GM18870 (cell line): ENCODE measurements at regions not wholly inside any gene's neighbourhood (a gene's known extent, or its start where the extent isn't known, plus 50 kb on each side); places are given as distances from the start of the nearest gene placed in this dataset.
"Not testable (repeated sequence)": the region's sequence is repeated elsewhere in the genome, so short reads cannot be mapped to it uniquely, and the experiment has no call there.

ENCODE experiments used
- ATAC-seq: cut with Tn5 transposase; IDR thresholded peaks from one replicate; pipeline ENCODE4 v1.9.1; 2021; ENCODE audit warnings: moderate library complexity; ENCODE audit not compliant: unreplicated experiment

GRCh38 chr4:29908276-29908675 is 811.9 kb upstream of the PCDH7 start:
- ATAC-seq = no peak

GRCh38 chr4:29927895-29928294 is 792.3 kb upstream of the PCDH7 start:
- no peak for ATAC-seq

GRCh38 chr4:29948451-29948850 is 771.7 kb upstream of the PCDH7 start:
- ATAC-seq = no peak

- no peak for ATAC-seq
Observed at GRCh38 chr4:29948858-29949257, 771.3 kb upstream of the PCDH7 start.

- no peak for ATAC-seq
Observed at GRCh38 chr4:29966386-29966785, 753.8 kb upstream of the PCDH7 start.

- no peak for ATAC-seq
Observed at GRCh38 chr4:29970626-29971025, 749.5 kb upstream of the PCDH7 start.

- no peak for ATAC-seq
Observed at GRCh38 chr4:29972121-29972520, 748.0 kb upstream of the PCDH7 start.

- ATAC-seq = no peak
Observed at GRCh38 chr4:29983890-29984289, 736.3 kb upstream of the PCDH7 start.

- no peak for ATAC-seq
Observed at GRCh38 chr4:30001628-30002027, 718.5 kb upstream of the PCDH7 start.

- ATAC-seq = no peak
Observed at GRCh38 chr4:30002341-30002740, 717.8 kb upstream of the PCDH7 start.

- ATAC-seq = no peak
Observed at GRCh38 chr4:30005995-30006394, 714.2 kb upstream of the PCDH7 start.

- ATAC-seq = no peak
Observed at GRCh38 chr4:30024526-30024925, 695.6 kb upstream of the PCDH7 start.

GRCh38 chr4:30028826-30029225 is 691.3 kb upstream of the PCDH7 start:
- no peak for ATAC-seq

- ATAC-seq = no peak
Observed at GRCh38 chr4:30056016-30056766, 664.0 kb upstream of the PCDH7 start.

- ATAC-seq = no peak
Observed at GRCh38 chr4:30068234-30068633, 651.9 kb upstream of the PCDH7 start.

- ATAC-seq = no peak
Observed at GRCh38 chr4:30073011-30073710, 647.0 kb upstream of the PCDH7 start.

- ATAC-seq = not testable (repeated sequence)
Observed at GRCh38 chr4:30092420-30093128, 627.6 kb upstream of the PCDH7 start.

- ATAC-seq = no peak
Observed at GRCh38 chr4:30094887-30095286, 625.3 kb upstream of the PCDH7 start.

- ATAC-seq = no peak
Observed at GRCh38 chr4:30103455-30103854, 616.7 kb upstream of the PCDH7 start.

- no peak for ATAC-seq
Observed at GRCh38 chr4:30116401-30116800, 603.8 kb upstream of the PCDH7 start.

GRCh38 chr4:30117433-30117832 is 602.7 kb upstream of the PCDH7 start:
- no peak for ATAC-seq

GRCh38 chr4:30122711-30123110 is 597.5 kb upstream of the PCDH7 start:
- no peak for ATAC-seq
